Brain microvascular endothelial cell (primary cell): ENCODE measurements at regions not wholly inside any gene's neighbourhood (a gene's known extent, or its start where the extent isn't known, plus 50 kb on each side); places are given as distances from the start of the nearest gene placed in this dataset.

ENCODE experiments used
- DNase-seq: peaks from one replicate; pipeline ENCODE4 v3.0.0-alpha.2; 2020
- H3K27ac ChIP-seq: fragments of 250-450 bp; sonication (Bioruptor Pico); 2 replicates; pipeline ENCODE4 v1.5.1; 2020; ENCODE audit warnings: mild to moderate bottlenecking, moderate library complexity
- H3K27me3 ChIP-seq: fragments of 250-450 bp; sonication (Bioruptor Pico); replicated peaks from 2 replicates; pipeline ENCODE4 v1.5.1; 2020; ENCODE audit warnings: mild to moderate bottlenecking
- H3K36me3 ChIP-seq: fragments of 250-450 bp; sonication (Bioruptor Pico); replicated peaks from 2 replicates; pipeline ENCODE4 v1.5.1; 2020; ENCODE audit warnings: mild to moderate bottlenecking
- H3K4me3 ChIP-seq: 2 replicates; pipeline ENCODE4 v1.5.1; 2011; ENCODE audit warnings: low read depth, mild to moderate bottlenecking, control low read depth, low read length, moderate library complexity
- in situ Hi-C: cut with HindIII; loops from 2 replicates; pipeline ENCODE4 v1.10.0; 2017; ENCODE audit warnings: low sequenced_read_pairs, low pct_ligation_motif_present
- TF ChIP-seq, protein P1 (sequence below): IDR thresholded peaks from 2 replicates; pipeline ENCODE4 v1.5.1; 2011; ENCODE audit warnings: low read depth, mild to moderate bottlenecking, moderate library complexity, low read length, control low read depth, inconsistent platforms; ENCODE audit errors: missing control alignments

- DNase-seq, result no peak
Observed at GRCh38 chr14:83023369-83023768, 1489.7 kb upstream of the SEL1L start.

GRCh38 chr14:83041224-83041623 is 1507.6 kb upstream of the SEL1L start:
- in situ Hi-C loops, result no loop called here
- H3K36me3 ChIP-seq, result no peaks in the 10 kb centered on the region

More at GRCh38 chr14:83023369-83023768, 1489.7 kb upstream of the SEL1L start:
- in situ Hi-C loops, result no loop called here
- Histone ChIP-seq H3K27me3 (no peaks in the 10 kb centered on the region), H3K27ac (no peak overlapping the region), H3K4me3 (no peak overlapping the region), H3K36me3 (no peaks in the 10 kb centered on the region)
- TF ChIP-seq, protein P1, sequence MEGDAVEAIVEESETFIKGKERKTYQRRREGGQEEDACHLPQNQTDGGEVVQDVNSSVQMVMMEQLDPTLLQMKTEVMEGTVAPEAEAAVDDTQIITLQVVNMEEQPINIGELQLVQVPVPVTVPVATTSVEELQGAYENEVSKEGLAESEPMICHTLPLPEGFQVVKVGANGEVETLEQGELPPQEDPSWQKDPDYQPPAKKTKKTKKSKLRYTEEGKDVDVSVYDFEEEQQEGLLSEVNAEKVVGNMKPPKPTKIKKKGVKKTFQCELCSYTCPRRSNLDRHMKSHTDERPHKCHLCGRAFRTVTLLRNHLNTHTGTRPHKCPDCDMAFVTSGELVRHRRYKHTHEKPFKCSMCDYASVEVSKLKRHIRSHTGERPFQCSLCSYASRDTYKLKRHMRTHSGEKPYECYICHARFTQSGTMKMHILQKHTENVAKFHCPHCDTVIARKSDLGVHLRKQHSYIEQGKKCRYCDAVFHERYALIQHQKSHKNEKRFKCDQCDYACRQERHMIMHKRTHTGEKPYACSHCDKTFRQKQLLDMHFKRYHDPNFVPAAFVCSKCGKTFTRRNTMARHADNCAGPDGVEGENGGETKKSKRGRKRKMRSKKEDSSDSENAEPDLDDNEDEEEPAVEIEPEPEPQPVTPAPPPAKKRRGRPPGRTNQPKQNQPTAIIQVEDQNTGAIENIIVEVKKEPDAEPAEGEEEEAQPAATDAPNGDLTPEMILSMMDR, result no peak

DNA sequence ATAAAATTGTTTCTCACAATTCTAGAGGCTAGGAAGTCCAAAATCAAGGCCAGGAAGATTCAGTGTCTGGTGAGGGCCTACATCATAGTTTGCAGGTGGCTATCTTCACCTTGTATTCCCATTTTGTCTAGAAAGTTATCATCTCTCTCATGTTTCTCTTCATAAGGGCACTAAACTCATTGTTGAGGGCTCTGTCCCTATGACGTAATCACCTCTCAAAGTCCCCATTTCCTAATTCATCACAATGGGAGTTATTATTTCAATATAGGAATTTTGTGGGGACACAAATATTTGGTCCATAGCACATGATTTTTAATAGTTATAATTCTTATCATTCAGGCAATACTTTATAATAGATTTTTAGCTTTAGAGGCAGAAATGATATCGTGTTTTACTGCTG is 1509.2 kb upstream of the SEL1L start:
- H3K27me3 ChIP-seq, result no peaks in the 10 kb centered on the region
- DNase-seq, result no peak
- H3K27ac ChIP-seq, result no peak overlapping the region
- no peak overlapping the region for H3K4me3 ChIP-seq
- in situ Hi-C loops, result no loop called here
- no peaks in the 10 kb centered on the region for H3K36me3 ChIP-seq
- TF ChIP-seq, protein P1, result no peak

More at GRCh38 chr14:83041224-83041623, 1507.6 kb upstream of the SEL1L start:
- no peak overlapping the region for H3K27ac ChIP-seq
- no peak overlapping the region for H3K4me3 ChIP-seq
- DNase-seq, result no peak
- no peaks in the 10 kb centered on the region for H3K27me3 ChIP-seq
- TF ChIP-seq, protein P1, result no peak

DNA sequence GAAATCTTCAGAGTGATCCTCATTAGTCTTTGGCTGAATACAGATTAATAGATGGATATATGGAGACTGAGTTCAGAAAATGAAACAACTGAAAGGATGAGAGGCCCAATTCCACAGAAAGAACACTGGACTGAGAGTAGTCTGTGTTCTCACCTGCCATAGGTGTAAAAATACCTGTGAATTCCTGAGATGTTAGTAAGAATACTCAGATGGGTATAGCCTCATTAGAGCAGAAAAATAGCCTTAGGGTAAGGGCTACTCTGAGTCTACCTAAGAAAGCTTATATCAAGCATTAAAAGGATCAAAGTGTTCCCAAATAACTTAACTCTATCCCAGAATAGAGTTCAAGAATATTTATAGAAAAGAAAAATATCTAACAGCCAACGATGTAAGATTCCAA is 1510.3 kb upstream of the SEL1L start:
- in situ Hi-C loops, result no loop called here
- DNase-seq, result no peak
- Histone ChIP-seq H3K36me3 (no peaks in the 10 kb centered on the region), H3K27ac (no peak overlapping the region), H3K27me3 (no peaks in the 10 kb centered on the region), H3K4me3 (no peak overlapping the region)
- TF ChIP-seq, protein P1, result no peak

GRCh38 chr14:83047059-83047830 is 1513.6 kb upstream of the SEL1L start:
- Histone ChIP-seq H3K36me3 (no peaks in the 10 kb centered on the region), H3K27me3 (no peaks in the 10 kb centered on the region), H3K27ac (no peak overlapping the region), H3K4me3 (no peak overlapping the region)
- TF ChIP-seq, protein P1, result no peak
- DNase-seq, result no peak
- in situ Hi-C loops, result no loop called here

DNA sequence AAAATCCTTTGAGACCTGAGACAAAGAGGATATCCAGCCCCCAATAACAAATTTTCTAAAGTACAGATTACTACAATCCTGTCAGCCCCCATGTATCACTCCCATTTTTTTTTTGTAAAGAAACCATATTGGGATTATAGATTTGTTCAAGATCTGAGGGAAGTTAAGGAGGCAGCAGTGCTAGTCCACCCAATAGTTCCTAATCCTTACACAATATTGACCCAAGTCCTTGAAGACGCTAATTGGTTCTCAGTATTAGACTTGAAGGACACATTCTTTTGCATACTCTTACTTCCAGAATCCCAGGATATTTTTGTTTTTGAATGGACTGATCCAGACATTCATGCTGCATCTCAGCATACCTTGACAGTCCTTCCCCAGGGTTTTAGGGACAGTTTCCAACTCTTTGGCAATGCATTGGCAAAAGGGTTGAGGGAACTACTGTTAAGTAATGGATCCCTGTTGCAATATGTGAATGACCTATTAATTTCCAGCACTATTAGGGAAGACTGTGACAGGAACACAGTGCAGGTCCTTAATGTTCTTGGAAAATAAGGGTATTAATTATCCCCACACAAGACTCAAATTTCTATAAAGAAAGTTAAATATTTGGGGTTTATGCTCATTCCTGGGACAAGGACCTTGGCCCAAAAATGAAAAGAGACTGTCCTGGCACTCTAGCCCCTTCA is 1519.5 kb upstream of the SEL1L start:
- no peak for DNase-seq
- H3K27me3 ChIP-seq, result no peaks in the 10 kb centered on the region
- in situ Hi-C loops, result no loop called here
- TF ChIP-seq, protein P1, result no peak
- no peak overlapping the region for H3K27ac ChIP-seq
- no peak overlapping the region for H3K4me3 ChIP-seq
- no peaks in the 10 kb centered on the region for H3K36me3 ChIP-seq
